HG03039 (cell line): ENCODE measurements at regions not wholly inside any gene's neighbourhood (a gene's known extent, or its start where the extent isn't known, plus 50 kb on each side); places are given as distances from the start of the nearest gene placed in this dataset.

Source experiments
- ATAC-seq: cut with Tn5 transposase; IDR thresholded peaks from one replicate; pipeline ENCODE4 v1.9.1; 2021; ENCODE audit warnings: mild to moderate bottlenecking, moderate library complexity; ENCODE audit not compliant: unreplicated experiment

- no peak for ATAC-seq
These were observed 251.1 kb downstream of the IPMK start for GRCh38 chr10:58016614-58017013.

GRCh38 chr10:58014436-58014835, 253.3 kb downstream of the IPMK start:
- ATAC-seq: no peak

- no peak for ATAC-seq
These were observed 254.3 kb downstream of the IPMK start for GRCh38 chr10:58013406-58013805.

GRCh38 chr10:58010073-58010702, 257.5 kb downstream of the IPMK start:
- ATAC-seq: no peak

GRCh38 chr10:58003945-58004344, 263.7 kb downstream of the IPMK start:
- ATAC-seq: no peak

GRCh38 chr10:58001159-58001558, 266.5 kb downstream of the IPMK start:
- no peak for ATAC-seq

- no peak for ATAC-seq
These were observed 271.2 kb downstream of the IPMK start for GRCh38 chr10:57996536-57996935.

- ATAC-seq: no peak
These were observed 274.4 kb downstream of the IPMK start for GRCh38 chr10:57993302-57993701.

- no peak for ATAC-seq
These were observed 275.2 kb downstream of the IPMK start for GRCh38 chr10:57992321-57993077.

- no peak for ATAC-seq
These were observed 278.7 kb downstream of the IPMK start for GRCh38 chr10:57988964-57989363.

- ATAC-seq: no peak
These were observed 280.5 kb downstream of the IPMK start for GRCh38 chr10:57987055-57987721.

GRCh38 chr10:57986422-57986821, 281.3 kb downstream of the IPMK start:
- ATAC-seq: no peak

GRCh38 chr10:57983281-57983791, 284.4 kb downstream of the IPMK start:
- no peak for ATAC-seq

- ATAC-seq: no peak
These were observed 285.6 kb downstream of the IPMK start for GRCh38 chr10:57982091-57982490.

- ATAC-seq: no peak
These were observed 287.7 kb downstream of the IPMK start for GRCh38 chr10:57979956-57980355.

GRCh38 chr10:57979491-57979890, 288.2 kb downstream of the IPMK start:
- no peak for ATAC-seq

- no peak for ATAC-seq
These were observed 290.4 kb downstream of the IPMK start for GRCh38 chr10:57977262-57977661.

- no peak for ATAC-seq
These were observed 294.2 kb downstream of the IPMK start for GRCh38 chr10:57973451-57973850.

GRCh38 chr10:57972783-57973182, 294.9 kb downstream of the IPMK start:
- no peak for ATAC-seq

GRCh38 chr10:57968328-57969016, 299.2 kb downstream of the IPMK start:
- no peak for ATAC-seq

GRCh38 chr10:57964351-57964750, 303.3 kb downstream of the IPMK start:
- no peak for ATAC-seq
